B cell (primary cell): ENCODE measurements at regions not wholly inside any gene's neighbourhood (a gene's known extent, or its start where the extent isn't known, plus 50 kb on each side); places are given as distances from the start of the nearest gene placed in this dataset.

Source experiments
- ATAC-seq: fragments of 200-7000 bp; cut with Tn5 transposase; one replicate; pipeline ENCODE4 v1.10.0; 2021; ENCODE audit warnings: low read depth, mild to moderate bottlenecking, moderate number of reproducible peaks, moderate library complexity
- CTCF ChIA-PET: fragments of 350-600 bp; sonication (Branson Sonifier 250); formaldehyde crosslinking; loops from one replicate; lab custom pipeline; 2021; ENCODE audit warnings: antibody characterized with exemption, inconsistent platforms; lab: Charles Lee
- POLR2A ChIA-PET: fragments of 350-600 bp; sonication (Branson Sonifier 250); formaldehyde crosslinking; loops from one replicate; lab custom pipeline; 2021; ENCODE audit warnings: antibody characterized with exemption; lab: Charles Lee
- DNase-seq: peaks from one replicate; pipeline ENCODE4 v3.0.0; 2013
- H2AFZ ChIP-seq: 2 replicates; pipeline ENCODE4 v1.6.1; 2012; ENCODE audit warnings: mild to moderate bottlenecking, low read depth, low read length; ENCODE audit not compliant: insufficient read depth, poor library complexity, severe bottlenecking
- H3K27ac ChIP-seq, 2 donors: 1 replicate in 1 of 2; 2 replicates in 1 of 2; pipeline ENCODE4 v1.5.1; 2012 to 2013; ENCODE audit warnings: low read length in 2 of 2, mild to moderate bottlenecking in 2 of 2, moderate library complexity in 1 of 2
- H3K27me3 ChIP-seq, 4 experiments: fragments of 200-600 bp in 1 of 4; sonication (generic) in 1 of 4; replicated peaks in 1 of 4; 1 replicate in 2 of 4; 2 replicates in 2 of 4; pipeline versions ENCODE4 v1.6.1 to v1.7.0; 2013 to 2016; ENCODE audit warnings: low read length in 3 of 4, mild to moderate bottlenecking in 2 of 4, mixed read lengths in 1 of 4, moderate library complexity in 1 of 4; ENCODE audit not compliant: insufficient read depth in 4 of 4, control insufficient read depth in 3 of 4; ENCODE audit errors: control extremely low read depth in 1 of 4
- H3K36me3 ChIP-seq, 2 experiments: replicated peaks in 1 of 2; 1 replicate in 1 of 2; 2 replicates in 1 of 2; pipeline versions ENCODE4 v1.6.1 to v1.7.1; 2013; ENCODE audit warnings: low read length in 1 of 2; ENCODE audit not compliant: insufficient read depth in 2 of 2, control insufficient read depth in 1 of 2; ENCODE audit errors: control extremely low read depth in 1 of 2, extremely low read depth in 1 of 2
- H3K4me1 ChIP-seq, 2 donors: fragments of 200-600 bp in 1 of 2; sonication (generic) in 1 of 2; 1 replicate in 1 of 2; 2 replicates in 1 of 2; pipeline versions ENCODE4 v1.5.1 to v1.6.1; 2013 to 2017; ENCODE audit warnings: low read length in 2 of 2; ENCODE audit not compliant: control insufficient read depth in 2 of 2, insufficient read depth in 2 of 2
- H3K4me2 ChIP-seq: replicated peaks from 2 replicates; pipeline ENCODE3; 2012; ENCODE audit warnings: mild to moderate bottlenecking, low read depth, low read length; ENCODE audit not compliant: poor library complexity, severe bottlenecking
- H3K4me3 ChIP-seq, 5 experiments: fragments of 200-600 bp in 1 of 5; sonication (generic) in 1 of 5; 1 replicate in 3 of 5; 2 replicates in 2 of 5; pipeline versions ENCODE4 v1.5.1 to v1.7.0; 2011 to 2016; ENCODE audit warnings: low read length in 4 of 5, mild to moderate bottlenecking in 4 of 5, low read depth in 2 of 5, control low read depth in 1 of 5, moderate library complexity in 1 of 5; ENCODE audit not compliant: insufficient read depth in 1 of 5; ENCODE audit errors: control extremely low read depth in 1 of 5, extremely low read depth in 1 of 5
- H3K79me2 ChIP-seq: fragments of 200-600 bp; sonication (generic); one replicate; pipeline ENCODE4 v1.6.0; 2016; ENCODE audit warnings: low read length; ENCODE audit not compliant: control insufficient read depth, insufficient read depth
- H3K9ac ChIP-seq: fragments of 200-600 bp; sonication (generic); 2 replicates; pipeline ENCODE4 v1.6.1; 2017; ENCODE audit warnings: mild to moderate bottlenecking, low read length, moderate library complexity
- H3K9me3 ChIP-seq, 3 donors: one replicate each; pipeline versions ENCODE4 v1.6.1 to v1.7.1; 2013; ENCODE audit warnings: low read length in 2 of 3; ENCODE audit not compliant: control insufficient read depth in 2 of 3, insufficient read depth in 1 of 3; ENCODE audit errors: control extremely low read depth in 1 of 3
- H4K20me1 ChIP-seq: 2 replicates; pipeline ENCODE4 v1.6.0; 2012; ENCODE audit warnings: mild to moderate bottlenecking, low read length; ENCODE audit not compliant: insufficient read depth, control insufficient read depth, poor library complexity, severe bottlenecking
- H3K27ac Mint-ChIP-seq: one replicate; pipeline ENCODE4 v1.8.0; 2021; ENCODE audit warnings: mixed read lengths
- H3K27me3 Mint-ChIP-seq: one replicate; pipeline ENCODE4 v1.8.0; 2021; ENCODE audit warnings: mixed read lengths
- H3K4me1 Mint-ChIP-seq: one replicate; pipeline ENCODE4 v1.8.0; 2021; ENCODE audit warnings: mixed read lengths
- H3K4me3 Mint-ChIP-seq: one replicate; pipeline ENCODE4 v1.8.0; 2021; ENCODE audit warnings: mixed read lengths
- H3K9me3 Mint-ChIP-seq: one replicate; pipeline ENCODE4 v1.8.0; 2022; ENCODE audit warnings: mixed read lengths; ENCODE audit not compliant: insufficient read depth
- EZH2 ChIP-seq: IDR thresholded peaks from 2 replicates; pipeline ENCODE4 v1.6.1; 2012; ENCODE audit warnings: borderline replicate concordance, low read depth, mild to moderate bottlenecking, moderate library complexity, low read length; ENCODE audit not compliant: insufficient read depth, poor library complexity, severe bottlenecking
- WGBS: methylation state at CpG from one replicate; pipeline ENCODE4 v1.1.5; 2013; ENCODE audit warnings: missing lambda C conversion rate; ENCODE audit not compliant: insufficient coverage; 5-methylcytosine and 5-hydroxymethylcytosine counted together
- intact Hi-C: fragments of 100-400 bp; cut with micrococcal nuclease; formaldehyde crosslinking; loops from one replicate; pipeline ENCODE4 v1.10.0; 2022
- TF ChIP-seq, protein P1 (sequence below): fragments of 200-600 bp; IDR thresholded peaks from one replicate; pipeline ENCODE4 v1.8.0; 2022; ENCODE audit warnings: antibody characterized with exemption, mild to moderate bottlenecking

DNA sequence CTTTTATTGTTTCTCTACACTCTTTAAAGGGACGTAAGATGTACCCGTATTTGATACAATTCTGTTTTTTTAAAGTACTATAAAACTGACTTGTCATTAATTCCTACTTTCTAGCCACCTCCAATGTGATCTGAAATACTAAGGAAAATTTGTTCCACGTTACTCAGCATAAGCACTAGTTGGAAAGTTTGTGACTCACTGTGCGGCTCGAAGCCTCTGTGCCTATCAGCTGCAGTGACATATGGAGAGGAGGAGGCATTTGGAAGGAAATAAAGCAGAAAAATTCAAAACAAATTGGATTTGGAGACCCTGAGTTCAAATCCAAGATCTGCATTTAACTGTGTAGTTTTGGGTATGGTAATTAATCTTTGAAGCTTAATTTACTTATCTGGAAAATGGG lies 339.3 kb downstream of the BRINP1 start:
- DNase-seq = no peak
- Histone ChIP-seq H3K9ac (no peak overlapping the region), H3K36me3 (no peaks in the 10 kb centered on the region), H4K20me1 (no peaks in the 10 kb centered on the region), H3K79me2 (no peaks in the 10 kb centered on the region), H3K27me3 (no peaks in the 10 kb centered on the region), H3K4me3 (no peak overlapping the region), H3K27ac (no peak overlapping the region), H3K4me2 (no peak overlapping the region), H3K9me3 (no peaks in the 10 kb centered on the region), H3K4me1 (no peaks in the 10 kb centered on the region), H2AFZ (no peak overlapping the region)
- H3K4me3 Mint-ChIP-seq = no peak overlapping the region
- H3K27ac Mint-ChIP-seq = no peak overlapping the region
- TF ChIP-seq, protein P1, sequence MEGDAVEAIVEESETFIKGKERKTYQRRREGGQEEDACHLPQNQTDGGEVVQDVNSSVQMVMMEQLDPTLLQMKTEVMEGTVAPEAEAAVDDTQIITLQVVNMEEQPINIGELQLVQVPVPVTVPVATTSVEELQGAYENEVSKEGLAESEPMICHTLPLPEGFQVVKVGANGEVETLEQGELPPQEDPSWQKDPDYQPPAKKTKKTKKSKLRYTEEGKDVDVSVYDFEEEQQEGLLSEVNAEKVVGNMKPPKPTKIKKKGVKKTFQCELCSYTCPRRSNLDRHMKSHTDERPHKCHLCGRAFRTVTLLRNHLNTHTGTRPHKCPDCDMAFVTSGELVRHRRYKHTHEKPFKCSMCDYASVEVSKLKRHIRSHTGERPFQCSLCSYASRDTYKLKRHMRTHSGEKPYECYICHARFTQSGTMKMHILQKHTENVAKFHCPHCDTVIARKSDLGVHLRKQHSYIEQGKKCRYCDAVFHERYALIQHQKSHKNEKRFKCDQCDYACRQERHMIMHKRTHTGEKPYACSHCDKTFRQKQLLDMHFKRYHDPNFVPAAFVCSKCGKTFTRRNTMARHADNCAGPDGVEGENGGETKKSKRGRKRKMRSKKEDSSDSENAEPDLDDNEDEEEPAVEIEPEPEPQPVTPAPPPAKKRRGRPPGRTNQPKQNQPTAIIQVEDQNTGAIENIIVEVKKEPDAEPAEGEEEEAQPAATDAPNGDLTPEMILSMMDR = no peak
- TF ChIP-seq EZH2 = no peak
- no peaks in the 10 kb centered on the region for H3K4me1 Mint-ChIP-seq
- H3K27me3 Mint-ChIP-seq = no peaks in the 10 kb centered on the region
- ChIA-PET CTCF (no interaction called here), POLR2A (no interaction called here)
- peaks cover 6% of the 10 kb centered on the region for H3K9me3 Mint-ChIP-seq
- 94% methylated on average over 2 of the region's 5 CpGs for WGBS
- intact Hi-C loops = no loop called here
- no peak for ATAC-seq

GRCh38 chr9:119033596-119033995 lies 335.6 kb downstream of the BRINP1 start:
- WGBS = no CpG with 5 or more reads among the region's 3 CpGs
- no peak for TF ChIP-seq EZH2
- H4K20me1 ChIP-seq = no peaks in the 10 kb centered on the region
- no peak for DNase-seq
- Mint-ChIP-seq H3K27ac (no peak overlapping the region), H3K4me3 (no peak overlapping the region), H3K9me3 (peaks cover 3% of the 10 kb centered on the region), H3K27me3 (no peaks in the 10 kb centered on the region), H3K4me1 (no peaks in the 10 kb centered on the region)
- no peaks in the 10 kb centered on the region for H3K27me3 ChIP-seq
- no peak for ATAC-seq
- H3K4me1 ChIP-seq = no peaks in the 10 kb centered on the region
- H3K9ac ChIP-seq = no peak overlapping the region
- H3K27ac ChIP-seq = no peak overlapping the region
- no peaks in the 10 kb centered on the region for H3K36me3 ChIP-seq
- no peaks in the 10 kb centered on the region for H3K9me3 ChIP-seq
- no peaks in the 10 kb centered on the region for H3K79me2 ChIP-seq
- no peak overlapping the region for H2AFZ ChIP-seq
- ChIA-PET CTCF (no interaction called here), POLR2A (no interaction called here)
- no peak overlapping the region for H3K4me3 ChIP-seq
- intact Hi-C loops = no loop called here
- no peak overlapping the region for H3K4me2 ChIP-seq
